ENCODE measurements at regions not wholly inside any gene's neighbourhood (a gene's known extent, or its start where the extent isn't known, plus 50 kb on each side); places are given as distances from the start of the nearest gene placed in this dataset.

DNA sequence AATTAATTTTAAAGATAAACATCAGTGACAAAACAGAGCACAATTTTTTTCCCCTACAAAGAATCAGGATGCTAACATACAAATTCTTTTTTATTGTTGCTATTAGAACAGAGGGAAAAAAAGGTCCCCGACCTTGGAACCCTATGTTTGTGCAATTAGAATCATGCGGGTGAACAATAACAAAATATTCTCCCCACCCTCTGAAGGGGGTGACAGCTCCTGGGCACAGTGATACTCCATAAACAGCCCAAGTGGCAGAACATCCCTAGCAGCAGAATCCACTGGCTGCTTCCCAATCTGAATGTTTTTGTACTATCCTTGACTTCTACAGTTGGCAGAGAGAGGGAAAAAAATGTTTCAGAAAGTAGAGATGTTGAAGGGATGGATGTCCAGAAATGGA lies 87.7 kb upstream of the TLL1 start:
- no peaks in the 10 kb centered on the region for H3K27me3 ChIP-seq (ENCODE audit: control insufficient read depth, insufficient read depth, low read length)
- no peak for DNase-seq (ENCODE audit: low read depth)
- no peaks in the 10 kb centered on the region for H3K36me3 ChIP-seq (ENCODE audit: control insufficient read depth, insufficient read depth, low read length)
- H3K4me3 ChIP-seq (ENCODE audit: low read depth, low read length), result no peak overlapping the region
- TF ChIP-seq, protein P1, sequence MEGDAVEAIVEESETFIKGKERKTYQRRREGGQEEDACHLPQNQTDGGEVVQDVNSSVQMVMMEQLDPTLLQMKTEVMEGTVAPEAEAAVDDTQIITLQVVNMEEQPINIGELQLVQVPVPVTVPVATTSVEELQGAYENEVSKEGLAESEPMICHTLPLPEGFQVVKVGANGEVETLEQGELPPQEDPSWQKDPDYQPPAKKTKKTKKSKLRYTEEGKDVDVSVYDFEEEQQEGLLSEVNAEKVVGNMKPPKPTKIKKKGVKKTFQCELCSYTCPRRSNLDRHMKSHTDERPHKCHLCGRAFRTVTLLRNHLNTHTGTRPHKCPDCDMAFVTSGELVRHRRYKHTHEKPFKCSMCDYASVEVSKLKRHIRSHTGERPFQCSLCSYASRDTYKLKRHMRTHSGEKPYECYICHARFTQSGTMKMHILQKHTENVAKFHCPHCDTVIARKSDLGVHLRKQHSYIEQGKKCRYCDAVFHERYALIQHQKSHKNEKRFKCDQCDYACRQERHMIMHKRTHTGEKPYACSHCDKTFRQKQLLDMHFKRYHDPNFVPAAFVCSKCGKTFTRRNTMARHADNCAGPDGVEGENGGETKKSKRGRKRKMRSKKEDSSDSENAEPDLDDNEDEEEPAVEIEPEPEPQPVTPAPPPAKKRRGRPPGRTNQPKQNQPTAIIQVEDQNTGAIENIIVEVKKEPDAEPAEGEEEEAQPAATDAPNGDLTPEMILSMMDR (IDR thresholded peaks at IDR 0.05; ENCODE audit: insufficient read depth, low read length, poor library complexity, severe bottlenecking), result no peak

DNA sequence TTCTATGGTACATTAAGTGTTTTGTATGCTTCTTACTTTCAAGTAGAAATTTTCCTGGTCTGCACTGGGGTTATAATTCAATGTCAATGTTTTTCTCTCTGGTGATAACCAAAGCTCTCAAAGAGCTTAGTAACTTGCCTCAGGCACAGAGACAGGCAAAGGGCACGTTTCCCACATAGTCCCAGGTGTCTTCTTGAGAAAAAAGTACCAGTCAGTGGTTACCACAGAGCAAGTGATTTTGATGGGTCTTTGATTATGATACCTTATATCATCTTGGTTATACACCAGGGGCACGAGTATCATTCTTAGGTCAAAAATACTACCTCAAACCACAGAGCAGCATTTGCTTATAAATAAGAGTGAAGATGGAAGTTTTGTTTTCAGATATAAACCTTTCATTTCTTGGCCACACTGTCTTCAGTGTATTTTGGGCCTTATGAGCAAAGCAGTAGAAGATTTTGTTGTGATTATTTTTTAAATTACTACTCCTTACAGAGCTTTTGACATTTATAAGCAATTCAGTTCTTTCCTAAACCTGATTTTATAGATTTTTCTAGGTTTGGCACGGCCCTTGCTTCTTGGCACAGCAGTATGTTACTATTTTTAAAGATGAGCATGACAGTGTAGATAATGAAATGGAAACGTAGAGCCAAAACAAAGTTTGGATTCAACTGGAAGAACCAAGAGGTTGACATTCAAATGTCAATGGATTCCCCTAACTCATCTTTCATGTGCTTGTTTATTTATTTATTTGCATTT lies 85.3 kb upstream of the TLL1 start:
- H3K36me3 ChIP-seq (ENCODE audit: control insufficient read depth, insufficient read depth, low read length), result no peaks in the 10 kb centered on the region
- no peaks in the 10 kb centered on the region for H3K27me3 ChIP-seq (ENCODE audit: control insufficient read depth, insufficient read depth, low read length)
- TF ChIP-seq, protein P1 (IDR thresholded peaks at IDR 0.05; ENCODE audit: insufficient read depth, low read length, poor library complexity, severe bottlenecking), result no peak
- no peak overlapping the region for H3K4me3 ChIP-seq (ENCODE audit: low read depth, low read length)
- DNase-seq (ENCODE audit: low read depth), result no peak

DNA sequence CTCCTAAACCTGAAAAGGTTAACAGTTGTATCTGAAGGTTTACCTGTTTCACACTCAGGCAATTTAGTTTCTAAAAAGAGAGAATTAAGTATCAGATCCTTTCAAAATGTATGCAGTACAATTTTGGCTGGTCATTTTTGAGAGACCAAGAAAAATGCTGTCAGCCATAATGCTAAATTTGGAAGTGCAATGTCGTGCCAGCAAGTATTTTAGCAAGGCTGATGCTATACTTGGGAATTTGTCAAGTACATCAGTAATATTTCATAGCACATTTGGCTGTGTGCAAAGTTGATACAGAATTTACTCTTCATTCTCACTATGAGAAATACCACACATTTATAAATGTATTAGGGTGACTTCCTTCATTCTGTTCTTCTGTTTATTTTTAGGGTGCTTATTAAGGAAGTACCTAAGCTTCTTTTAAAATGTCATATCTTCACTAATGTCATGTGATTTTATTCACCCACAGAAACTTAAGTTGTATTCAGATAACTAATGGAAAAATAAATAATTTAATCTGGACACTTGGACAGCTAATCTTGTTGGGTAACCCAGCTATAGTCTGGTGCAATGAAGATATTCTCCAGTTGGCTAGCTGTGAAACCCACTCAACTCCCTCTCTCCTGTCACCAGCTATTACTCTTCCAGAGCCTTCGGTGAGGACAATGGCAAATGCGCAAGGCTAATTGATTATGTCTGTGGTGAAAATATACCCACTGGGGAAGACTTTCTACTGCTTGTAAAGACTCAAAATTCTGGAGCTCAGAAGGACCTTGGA lies 84.2 kb upstream of the TLL1 start:
- no peak for DNase-seq (ENCODE audit: low read depth)
- no peaks in the 10 kb centered on the region for H3K36me3 ChIP-seq (ENCODE audit: control insufficient read depth, insufficient read depth, low read length)
- no peak overlapping the region for H3K4me3 ChIP-seq (ENCODE audit: low read depth, low read length)
- TF ChIP-seq, protein P1 (IDR thresholded peaks at IDR 0.05; ENCODE audit: insufficient read depth, low read length, poor library complexity, severe bottlenecking), result no peak
- H3K27me3 ChIP-seq (ENCODE audit: control insufficient read depth, insufficient read depth, low read length), result no peaks in the 10 kb centered on the region

DNA sequence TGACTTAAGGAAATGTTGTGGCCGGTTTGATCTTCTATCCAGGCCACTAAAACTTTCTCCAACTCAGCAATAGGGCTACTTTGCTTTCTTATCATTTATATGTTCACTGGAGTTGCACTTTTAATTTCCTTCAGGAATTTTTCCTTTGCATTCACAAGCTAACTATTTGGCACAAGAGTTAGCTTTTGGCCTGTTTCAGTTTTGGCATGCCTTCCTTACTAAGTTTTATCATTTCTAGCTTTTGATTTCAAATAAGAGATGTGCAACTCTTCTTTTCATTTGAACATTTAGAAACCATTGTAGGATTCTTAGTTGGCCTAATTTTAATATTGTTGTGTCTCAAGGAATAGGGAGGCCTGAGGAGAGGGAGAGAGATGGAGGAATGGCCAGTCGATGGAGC lies 79.8 kb upstream of the TLL1 start:
- H3K27me3 ChIP-seq (ENCODE audit: control insufficient read depth, insufficient read depth, low read length), result no peaks in the 10 kb centered on the region
- H3K4me3 ChIP-seq (ENCODE audit: low read depth, low read length), result no peak overlapping the region
- DNase-seq (ENCODE audit: low read depth), result no peak
- H3K36me3 ChIP-seq (ENCODE audit: control insufficient read depth, insufficient read depth, low read length), result no peaks in the 10 kb centered on the region
- TF ChIP-seq, protein P1 (IDR thresholded peaks at IDR 0.05; ENCODE audit: insufficient read depth, low read length, poor library complexity, severe bottlenecking), result no peak

DNA sequence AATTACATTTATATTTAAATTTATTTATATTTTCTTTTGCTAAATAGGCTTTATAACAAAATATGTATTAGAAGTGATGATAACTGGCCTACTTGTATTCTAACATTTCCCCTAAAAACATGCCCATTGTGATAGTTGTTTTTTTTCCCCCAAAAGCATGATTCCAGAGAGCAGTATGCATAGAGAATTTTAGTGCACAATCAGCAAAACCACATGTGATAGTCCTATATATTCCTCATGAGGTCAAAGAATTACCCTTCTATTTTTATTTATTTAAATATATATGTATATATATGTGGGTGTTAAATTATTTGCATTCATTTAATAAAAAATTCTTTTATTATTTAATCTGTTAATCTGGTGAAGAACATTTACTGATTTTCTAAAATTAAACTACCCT lies 78.2 kb upstream of the TLL1 start:
- no peaks in the 10 kb centered on the region for H3K27me3 ChIP-seq (ENCODE audit: control insufficient read depth, insufficient read depth, low read length)
- TF ChIP-seq, protein P1 (IDR thresholded peaks at IDR 0.05; ENCODE audit: insufficient read depth, low read length, poor library complexity, severe bottlenecking), result no peak
- no peaks in the 10 kb centered on the region for H3K36me3 ChIP-seq (ENCODE audit: control insufficient read depth, insufficient read depth, low read length)
- DNase-seq (ENCODE audit: low read depth), result no peak
- no peak overlapping the region for H3K4me3 ChIP-seq (ENCODE audit: low read depth, low read length)
